ENCODE measurements at regions not wholly inside any gene's neighbourhood (a gene's known extent, or its start where the extent isn't known, plus 50 kb on each side); places are given as distances from the start of the nearest gene placed in this dataset.
"Not testable (repeated sequence)": the region's sequence is repeated elsewhere in the genome, so short reads cannot be mapped to it uniquely, and the experiment has no call there.

GRCh38 chr1:104028416-104029035, 278.8 kb downstream of the AMY1C start:
- no peak for DNase-seq (ENCODE audit: low spot score)

GRCh38 chr1:104029456-104029970, 279.8 kb downstream of the AMY1C start:
- no peak for DNase-seq (ENCODE audit: low spot score)

- no peak for DNase-seq (ENCODE audit: low spot score)
Measured at GRCh38 chr1:104056786-104057185, 307.1 kb downstream of the AMY1C start.

- DNase-seq (ENCODE audit: low spot score), result not testable (repeated sequence)
Measured at GRCh38 chr1:104057219-104057898, 307.7 kb downstream of the AMY1C start.

- not testable (repeated sequence) for DNase-seq (ENCODE audit: low spot score)
Measured at GRCh38 chr1:104061637-104062036, 311.9 kb downstream of the AMY1C start.

GRCh38 chr1:104064399-104064798, 314.7 kb downstream of the AMY1C start:
- no peak for DNase-seq (ENCODE audit: low spot score)

GRCh38 chr1:104072915-104073371, 323.2 kb downstream of the AMY1C start:
- no peak for DNase-seq (ENCODE audit: low spot score)

GRCh38 chr1:104073463-104073902, 323.8 kb downstream of the AMY1C start:
- no peak for DNase-seq (ENCODE audit: low spot score)

- DNase-seq (ENCODE audit: low spot score), result no peak
Measured at GRCh38 chr1:104082221-104082620, 332.5 kb downstream of the AMY1C start.

GRCh38 chr1:104084380-104084779, 334.7 kb downstream of the AMY1C start:
- DNase-seq (ENCODE audit: low spot score), result no peak

GRCh38 chr1:104092698-104093097, 343.0 kb downstream of the AMY1C start:
- DNase-seq (ENCODE audit: low spot score), result no peak

GRCh38 chr1:104098837-104099236, 349.1 kb downstream of the AMY1C start:
- DNase-seq (ENCODE audit: low spot score), result no peak

GRCh38 chr1:104100115-104100514, 350.4 kb downstream of the AMY1C start:
- DNase-seq (ENCODE audit: low spot score), result no peak

- no peak for DNase-seq (ENCODE audit: low spot score)
Measured at GRCh38 chr1:104105465-104105864, 355.8 kb downstream of the AMY1C start.

GRCh38 chr1:104120525-104120924, 370.8 kb downstream of the AMY1C start:
- DNase-seq (ENCODE audit: low spot score), result no peak

- DNase-seq (ENCODE audit: low spot score), result no peak
Measured at GRCh38 chr1:104121271-104121670, 371.6 kb downstream of the AMY1C start.

- DNase-seq (ENCODE audit: low spot score), result no peak
Measured at GRCh38 chr1:104125266-104125665, 375.6 kb downstream of the AMY1C start.

- DNase-seq (ENCODE audit: low spot score), result no peak
Measured at GRCh38 chr1:104125970-104126369, 376.3 kb downstream of the AMY1C start.

GRCh38 chr1:104132382-104132973, 382.8 kb downstream of the AMY1C start:
- no peak for DNase-seq (ENCODE audit: low spot score)

- not testable (repeated sequence) for DNase-seq (ENCODE audit: low spot score)
Measured at GRCh38 chr1:104135036-104135435, 385.3 kb downstream of the AMY1C start.

- DNase-seq (ENCODE audit: low spot score), result no peak
Measured at GRCh38 chr1:104136621-104137020, 386.9 kb downstream of the AMY1C start.

GRCh38 chr1:104156738-104157137, 407.0 kb downstream of the AMY1C start:
- no peak for DNase-seq (ENCODE audit: low spot score)

GRCh38 chr1:104163912-104164476, 414.3 kb downstream of the AMY1C start:
- no peak for DNase-seq (ENCODE audit: low spot score)
